NCI-H774 (cell line): ENCODE measurements at regions not wholly inside any gene's neighbourhood (a gene's known extent, or its start where the extent isn't known, plus 50 kb on each side); places are given as distances from the start of the nearest gene placed in this dataset.

Source experiments
- DNase-seq: peaks from one replicate; lab custom pipeline; 2025; lab: John Stamatoyannopoulos, UW

- no peak for DNase-seq
Observed at GRCh38 chr1:63199706-63200335, 122.5 kb upstream of the FOXD3 start.

DNA sequence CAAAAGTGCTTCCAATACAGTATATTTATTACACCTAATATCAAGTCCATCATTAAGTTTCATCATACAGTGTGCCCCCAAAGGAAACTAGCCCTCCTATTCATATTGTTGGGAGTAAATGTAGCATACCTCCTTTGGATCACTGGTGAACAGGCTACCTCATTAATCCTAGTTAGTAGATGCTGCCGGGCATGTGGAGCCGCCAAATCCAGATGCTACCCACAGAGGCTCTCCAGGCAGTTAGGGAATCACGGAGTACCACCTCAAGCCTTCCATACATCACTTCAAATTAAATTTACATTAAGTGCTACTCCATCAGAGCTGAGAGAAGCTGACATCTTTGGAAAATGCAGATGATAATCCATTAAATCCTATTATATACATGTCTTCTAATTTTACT is 121.7 kb upstream of the FOXD3 start:
- no peak for DNase-seq

DNA sequence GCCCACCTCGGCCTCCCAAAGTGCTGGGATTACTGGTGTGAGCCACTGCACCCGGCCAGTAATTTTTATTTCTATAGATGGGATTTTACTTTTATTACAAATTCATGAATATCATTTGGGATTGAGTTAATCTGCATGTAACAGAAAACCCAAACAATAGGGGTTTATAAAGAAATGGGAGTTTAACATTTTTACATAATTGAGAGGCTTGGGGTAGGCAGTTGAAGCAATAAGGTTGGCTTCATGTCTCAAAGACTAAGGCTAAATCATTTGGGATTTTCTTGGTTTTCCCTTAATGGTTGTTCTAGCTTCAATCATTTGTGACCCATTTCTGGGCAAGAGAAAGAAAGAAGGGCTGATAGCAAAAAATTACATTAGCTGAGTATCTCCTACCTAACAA is 118.7 kb upstream of the FOXD3 start:
- DNase-seq: no peak

- DNase-seq: no peak
Observed at GRCh38 chr1:63205776-63206175, 116.6 kb upstream of the FOXD3 start.

- no peak for DNase-seq
Observed at GRCh38 chr1:63214553-63214952, 107.8 kb upstream of the FOXD3 start.

DNA sequence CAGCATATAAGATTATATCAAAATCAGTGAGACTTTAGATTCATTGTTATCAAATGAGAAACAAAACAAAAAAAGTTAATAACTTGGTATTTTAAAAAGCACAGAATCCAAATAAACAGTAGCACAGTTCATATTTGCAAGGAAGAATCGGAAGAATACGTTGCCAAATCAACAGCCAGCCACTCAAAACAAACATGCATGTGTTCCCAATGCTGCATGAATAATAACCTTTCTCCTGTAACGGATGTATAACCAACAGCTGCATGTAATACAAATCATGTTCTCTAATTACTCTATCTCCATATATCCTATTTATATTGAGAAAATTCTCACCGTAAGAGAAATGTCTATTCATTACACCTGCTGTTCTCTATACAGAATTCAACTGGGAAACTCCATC is 98.9 kb upstream of the FOXD3 start:
- no peak for DNase-seq

DNA sequence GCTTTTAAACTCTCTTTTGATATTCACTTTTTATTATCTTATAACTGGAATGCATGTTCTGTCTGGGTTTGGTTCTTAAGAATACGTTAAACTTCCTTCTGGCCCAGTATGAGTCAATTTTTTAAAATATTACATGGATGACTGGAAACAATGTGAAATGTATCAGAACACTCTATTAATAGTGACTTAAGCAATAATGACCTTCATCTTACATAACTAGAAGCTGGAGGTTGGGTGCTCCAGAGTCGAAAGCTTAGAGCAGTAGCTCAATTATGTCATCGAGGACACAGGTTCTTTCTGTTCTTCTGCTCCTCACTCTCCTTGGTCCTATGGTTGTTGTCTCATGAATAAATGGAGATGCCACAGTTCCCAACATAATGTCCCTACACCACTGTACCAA is 91.6 kb upstream of the FOXD3 start:
- DNase-seq: no peak

- DNase-seq: no peak
Observed at GRCh38 chr1:63238721-63239120, 83.6 kb upstream of the FOXD3 start.

DNA sequence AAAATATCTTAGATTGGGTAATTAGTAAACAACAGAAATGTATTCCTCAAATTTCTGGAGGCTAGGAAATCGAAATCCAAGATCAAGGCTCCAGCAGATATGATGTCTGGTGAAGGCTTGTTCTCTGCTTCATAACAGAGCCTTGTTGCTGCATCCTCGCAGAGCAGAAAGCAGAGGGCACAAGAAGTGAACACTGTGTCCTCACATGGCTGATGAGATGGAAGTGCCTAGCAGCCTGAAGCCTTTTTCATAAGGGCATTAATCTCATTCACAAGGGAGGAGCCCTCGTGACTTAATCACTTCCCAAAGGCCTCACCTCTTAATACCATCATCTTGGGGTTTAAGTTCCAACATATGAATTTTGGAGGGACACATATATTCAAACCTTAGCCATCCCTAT is 77.2 kb upstream of the FOXD3 start:
- no peak for DNase-seq

DNA sequence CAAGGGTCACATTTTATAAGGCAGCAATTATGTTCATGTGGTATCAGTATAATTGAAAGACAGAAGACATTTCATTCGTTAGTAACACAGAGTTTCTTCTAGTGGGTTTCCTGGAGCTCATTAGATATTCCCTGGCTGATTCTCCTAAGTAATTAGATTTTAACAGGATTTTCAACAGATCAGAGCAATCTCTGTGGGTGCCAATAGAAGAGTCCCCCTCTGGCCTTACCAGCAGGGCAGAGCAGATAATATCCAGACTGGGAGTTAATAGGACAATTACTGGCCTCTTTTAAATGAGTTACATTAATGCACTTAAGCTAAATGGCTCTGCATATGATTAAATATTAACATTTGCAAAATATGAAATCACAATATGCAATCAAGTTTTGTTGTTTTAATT is 74.2 kb upstream of the FOXD3 start:
- no peak for DNase-seq

DNA sequence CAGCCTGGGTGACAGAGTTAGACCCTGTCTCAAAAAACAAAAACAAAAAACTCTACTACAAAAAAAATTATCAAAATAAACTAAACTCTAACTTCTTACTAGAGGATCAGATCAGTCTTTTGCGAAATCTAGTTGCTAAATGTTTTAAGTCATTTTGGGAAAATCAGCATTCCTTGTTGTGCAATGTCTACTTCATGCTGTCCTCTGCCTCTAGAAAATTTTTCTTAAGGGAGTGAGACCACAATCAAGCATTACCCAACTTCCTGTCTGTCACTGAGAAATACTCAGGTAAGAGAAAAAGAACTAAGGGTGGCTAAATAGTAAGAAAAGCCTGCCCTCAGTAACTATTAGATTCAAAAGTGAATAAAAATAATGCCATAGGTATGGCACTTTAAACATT is 67.2 kb upstream of the FOXD3 start:
- DNase-seq: no peak

DNA sequence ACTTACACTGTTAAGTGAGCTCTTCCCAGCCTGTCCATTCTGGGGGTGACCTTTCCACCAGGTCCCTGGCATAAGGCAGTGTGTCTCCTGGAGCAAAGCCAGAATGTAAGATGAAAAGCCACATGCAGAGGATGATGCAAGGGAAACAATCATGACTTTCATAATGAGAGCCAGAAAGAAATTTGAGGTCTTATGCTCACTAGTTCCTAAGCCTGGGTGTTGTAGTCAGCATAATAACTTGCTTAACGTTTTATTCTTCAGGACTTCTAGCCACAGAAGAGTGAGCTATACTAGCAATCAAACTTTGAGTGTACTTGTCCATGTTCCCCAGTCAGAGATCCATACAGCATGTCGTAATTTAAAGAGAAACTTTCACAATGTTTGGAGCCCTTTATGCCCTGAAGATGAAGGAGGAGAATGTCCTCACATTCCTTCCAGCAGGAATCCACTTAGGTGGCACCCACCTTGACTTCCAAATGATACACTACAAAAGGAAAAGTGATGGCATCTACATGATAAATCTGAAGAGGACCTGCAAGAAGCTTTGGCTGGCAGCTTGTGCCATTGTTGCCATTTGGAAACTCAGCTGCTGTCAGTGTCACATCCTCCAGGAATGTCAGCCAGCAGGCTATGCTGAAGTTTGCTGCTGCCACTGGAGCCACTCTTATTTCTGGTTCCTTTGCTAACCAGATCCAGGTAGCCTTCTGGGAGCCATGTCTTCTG is 60.5 kb upstream of the FOXD3 start:
- DNase-seq: no peak

GRCh38 chr1:63262459-63262770 is 60.0 kb upstream of the FOXD3 start:
- DNase-seq: no peak

DNA sequence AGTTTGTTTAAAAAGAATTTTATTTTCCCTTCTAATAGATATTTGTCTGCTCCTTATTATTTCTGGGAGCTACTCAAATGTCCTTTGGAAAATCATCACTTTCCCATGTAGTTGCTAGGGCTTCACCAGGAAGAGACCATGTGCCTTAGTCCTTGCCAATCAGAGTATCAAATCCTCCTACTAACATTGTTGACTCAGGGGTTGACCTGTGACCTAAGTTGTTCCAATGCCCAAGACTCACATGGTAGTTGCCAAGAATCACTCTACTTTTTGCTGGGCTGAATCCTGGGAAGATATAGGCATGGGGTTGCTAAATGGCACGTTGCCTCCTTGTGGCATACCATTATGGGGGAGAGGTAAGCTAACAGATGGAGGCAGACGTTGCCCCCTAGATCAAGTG is 58.2 kb upstream of the FOXD3 start:
- DNase-seq: no peak

GRCh38 chr1:63266857-63267256 is 55.5 kb upstream of the FOXD3 start:
- no peak for DNase-seq

DNA sequence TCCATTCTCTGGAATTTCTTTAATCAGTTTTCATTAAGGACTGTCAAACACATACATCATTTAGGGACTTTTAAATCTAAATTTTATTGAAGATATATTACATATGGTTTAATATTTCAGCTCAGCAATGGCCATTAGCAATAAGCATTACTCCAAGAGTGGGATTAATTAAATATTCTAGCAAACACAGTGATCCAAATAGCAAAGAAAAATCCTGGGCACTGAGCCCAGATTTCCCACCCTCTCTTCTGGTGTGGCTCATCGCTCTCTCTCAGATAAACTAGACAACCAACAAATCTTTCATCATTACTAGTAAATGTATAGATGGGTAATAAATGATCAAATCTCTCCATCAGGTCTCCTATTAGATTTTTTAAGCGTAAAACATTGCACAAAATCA is 53.5 kb upstream of the FOXD3 start:
- DNase-seq: no peak

DNA sequence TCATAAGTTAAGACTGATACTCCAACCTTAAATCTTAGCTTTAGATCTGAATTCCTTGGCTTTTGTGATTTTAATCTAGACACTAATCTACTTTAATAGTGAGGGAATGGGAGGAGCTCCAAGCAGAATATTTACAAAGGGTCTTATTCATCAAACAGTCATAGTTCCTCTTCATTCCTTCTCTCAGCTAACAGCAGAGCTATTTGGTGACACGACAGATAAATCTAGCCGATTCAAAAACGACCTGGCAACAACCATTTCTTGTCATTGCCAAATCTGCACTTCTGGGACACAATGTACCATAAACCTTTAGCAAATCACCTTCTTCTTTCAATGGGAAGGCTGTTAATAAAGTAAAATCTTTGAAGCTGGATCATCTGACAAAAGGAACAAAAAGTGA is 52.8 kb upstream of the FOXD3 start:
- DNase-seq: no peak
